ENCODE measurements at regions not wholly inside any gene's neighbourhood (a gene's known extent, or its start where the extent isn't known, plus 50 kb on each side); places are given as distances from the start of the nearest gene placed in this dataset.
"Not testable (repeated sequence)": the region's sequence is repeated elsewhere in the genome, so short reads cannot be mapped to it uniquely, and the experiment has no call there.

DNA sequence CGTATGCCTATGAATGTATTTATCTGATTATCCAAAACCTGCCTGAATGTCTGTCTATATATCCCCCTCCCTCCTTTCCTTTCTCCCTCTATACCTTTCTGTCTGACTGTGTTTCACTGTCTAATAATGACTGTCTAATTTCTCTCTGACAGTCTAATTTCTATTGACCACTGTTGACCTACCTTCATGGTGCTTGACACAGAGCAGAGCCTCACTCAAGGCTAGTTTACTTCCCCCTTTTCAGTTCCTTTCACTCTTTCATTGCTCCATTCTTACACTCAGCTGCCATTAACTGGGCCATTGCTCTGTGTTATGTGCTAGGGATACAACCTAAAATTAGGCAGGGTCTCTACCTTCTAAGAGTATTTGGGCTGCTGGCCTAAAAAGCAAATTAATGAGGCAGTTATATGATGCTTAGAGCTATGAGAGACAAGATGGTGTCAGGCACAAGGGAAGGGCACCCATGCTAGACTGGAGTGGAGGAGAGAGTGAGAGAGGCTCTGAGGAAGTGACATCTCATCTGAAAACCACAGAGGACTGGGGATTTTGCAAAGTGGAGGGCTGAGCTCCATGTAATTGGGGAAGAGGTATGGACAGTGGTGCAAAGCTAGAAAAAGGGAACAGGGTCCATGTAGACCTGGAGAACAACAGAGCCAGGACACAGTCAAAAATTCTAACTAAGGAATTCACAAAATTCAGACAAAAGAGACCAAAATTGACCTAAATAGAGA, 348.6 kb upstream of the CHRNA7 start:
- TF ChIP-seq, protein P1, sequence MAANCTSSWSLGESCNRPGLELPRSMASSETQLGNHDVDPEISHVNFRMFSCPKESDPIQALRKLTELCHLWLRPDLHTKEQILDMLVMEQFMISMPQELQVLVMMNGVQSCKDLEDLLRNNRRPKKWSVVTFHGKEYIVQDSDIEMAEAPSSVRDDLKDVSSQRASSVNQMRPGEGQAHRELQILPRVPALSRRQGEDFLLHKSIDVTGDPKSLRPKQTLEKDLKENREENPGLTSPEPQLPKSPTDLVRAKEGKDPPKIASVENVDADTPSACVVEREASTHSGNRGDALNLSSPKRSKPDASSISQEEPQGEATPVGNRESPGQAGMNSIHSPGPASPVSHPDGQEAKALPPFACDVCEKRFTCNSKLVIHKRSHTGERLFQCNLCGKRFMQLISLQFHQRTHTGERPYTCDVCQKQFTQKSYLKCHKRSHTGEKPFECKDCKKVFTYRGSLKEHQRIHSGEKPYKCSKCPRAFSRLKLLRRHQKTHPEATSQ (tag by site-specific recombination; IDR thresholded peaks at IDR 0.05), result not testable (repeated sequence)
- TF ChIP-seq ZNF175 (tag by site-specific recombination; IDR thresholded peaks at IDR 0.05); ZNF530 (tag by site-specific recombination; IDR thresholded peaks at IDR 0.05; ENCODE audit: low read depth); ZNF707 (tag by site-specific recombination; IDR thresholded peaks at IDR 0.05): not testable (repeated sequence)
- TF ChIP-seq, protein P2, sequence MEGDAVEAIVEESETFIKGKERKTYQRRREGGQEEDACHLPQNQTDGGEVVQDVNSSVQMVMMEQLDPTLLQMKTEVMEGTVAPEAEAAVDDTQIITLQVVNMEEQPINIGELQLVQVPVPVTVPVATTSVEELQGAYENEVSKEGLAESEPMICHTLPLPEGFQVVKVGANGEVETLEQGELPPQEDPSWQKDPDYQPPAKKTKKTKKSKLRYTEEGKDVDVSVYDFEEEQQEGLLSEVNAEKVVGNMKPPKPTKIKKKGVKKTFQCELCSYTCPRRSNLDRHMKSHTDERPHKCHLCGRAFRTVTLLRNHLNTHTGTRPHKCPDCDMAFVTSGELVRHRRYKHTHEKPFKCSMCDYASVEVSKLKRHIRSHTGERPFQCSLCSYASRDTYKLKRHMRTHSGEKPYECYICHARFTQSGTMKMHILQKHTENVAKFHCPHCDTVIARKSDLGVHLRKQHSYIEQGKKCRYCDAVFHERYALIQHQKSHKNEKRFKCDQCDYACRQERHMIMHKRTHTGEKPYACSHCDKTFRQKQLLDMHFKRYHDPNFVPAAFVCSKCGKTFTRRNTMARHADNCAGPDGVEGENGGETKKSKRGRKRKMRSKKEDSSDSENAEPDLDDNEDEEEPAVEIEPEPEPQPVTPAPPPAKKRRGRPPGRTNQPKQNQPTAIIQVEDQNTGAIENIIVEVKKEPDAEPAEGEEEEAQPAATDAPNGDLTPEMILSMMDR (tag by site-specific recombination; IDR thresholded peaks at IDR 0.05), result not testable (repeated sequence)
- TF ChIP-seq, protein P3, sequence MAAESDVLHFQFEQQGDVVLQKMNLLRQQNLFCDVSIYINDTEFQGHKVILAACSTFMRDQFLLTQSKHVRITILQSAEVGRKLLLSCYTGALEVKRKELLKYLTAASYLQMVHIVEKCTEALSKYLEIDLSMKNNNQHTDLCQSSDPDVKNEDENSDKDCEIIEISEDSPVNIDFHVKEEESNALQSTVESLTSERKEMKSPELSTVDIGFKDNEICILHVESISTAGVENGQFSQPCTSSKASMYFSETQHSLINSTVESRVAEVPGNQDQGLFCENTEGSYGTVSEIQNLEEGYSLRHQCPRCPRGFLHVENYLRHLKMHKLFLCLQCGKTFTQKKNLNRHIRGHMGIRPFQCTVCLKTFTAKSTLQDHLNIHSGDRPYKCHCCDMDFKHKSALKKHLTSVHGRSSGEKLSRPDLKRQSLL (tag by site-specific recombination; IDR thresholded peaks at IDR 0.05), result not testable (repeated sequence)

All from HEK293 (cell line).